Inflammatory macrophage (primary cell): ENCODE measurements at regions not wholly inside any gene's neighbourhood (a gene's known extent, or its start where the extent isn't known, plus 50 kb on each side); places are given as distances from the start of the nearest gene placed in this dataset.
"Not testable (repeated sequence)": the region's sequence is repeated elsewhere in the genome, so short reads cannot be mapped to it uniquely, and the experiment has no call there.

Experiments
- DNase-seq, 2 donors: peaks; one replicate each; pipeline ENCODE4 v3.0.0-alpha.2; 2020 to 2022

DNA sequence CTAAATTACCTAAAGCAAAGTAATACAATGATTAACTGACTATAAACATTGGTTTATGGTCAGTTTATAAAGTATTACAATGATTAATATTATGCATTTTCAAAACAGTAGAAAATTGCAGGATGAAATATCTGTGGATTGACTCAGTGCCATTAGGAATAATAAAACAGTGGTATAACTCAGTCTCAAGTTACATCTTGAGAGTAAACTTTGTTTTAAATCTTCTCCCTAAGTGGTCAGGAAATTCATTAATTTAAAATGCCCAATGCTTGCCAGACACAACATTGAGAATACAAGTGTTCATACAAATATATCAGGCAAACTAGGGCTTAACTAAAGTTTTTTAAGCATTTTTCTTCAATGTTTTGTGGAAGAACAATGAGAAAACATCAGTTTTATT is 257.8 kb downstream of the ETV1 start:
- no peak for DNase-seq

DNA sequence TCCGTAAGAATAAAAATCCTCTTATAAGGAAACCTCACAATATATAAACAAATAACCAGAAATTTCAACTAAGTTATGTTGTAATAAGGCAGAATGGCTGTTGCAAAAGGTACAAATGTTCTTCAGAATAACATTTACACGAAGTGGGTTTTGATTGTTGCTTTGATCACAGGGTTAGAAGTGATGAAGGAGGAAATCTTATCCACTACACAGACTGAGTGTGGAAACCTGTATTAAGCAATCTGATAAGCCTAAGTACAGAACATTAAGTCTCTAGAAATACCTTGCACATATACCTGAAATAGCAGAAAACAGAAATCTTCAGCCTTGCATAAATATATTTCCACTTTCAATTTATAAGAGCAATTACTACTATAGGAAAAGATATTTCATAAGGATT is 251.9 kb downstream of the ETV1 start:
- DNase-seq: no peak

DNA sequence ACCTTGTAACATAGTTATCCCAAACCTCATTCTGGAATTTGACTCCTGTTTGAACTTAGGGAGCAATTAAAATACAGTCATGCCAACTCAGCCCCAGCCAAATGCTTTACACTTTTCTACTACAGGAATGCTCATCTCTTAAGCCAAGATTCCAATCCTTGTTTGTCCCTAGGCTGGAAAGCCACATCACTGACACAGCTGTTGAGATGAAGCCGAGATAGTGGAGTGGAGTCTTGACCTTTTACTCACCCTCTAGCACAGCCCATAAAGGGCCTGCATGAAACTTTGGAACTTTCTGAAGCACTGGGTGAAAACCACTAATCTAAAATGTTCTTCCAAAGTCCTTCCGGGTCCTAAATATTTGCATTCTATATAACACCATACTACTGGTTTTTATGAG is 247.3 kb downstream of the ETV1 start:
- no peak for DNase-seq

DNA sequence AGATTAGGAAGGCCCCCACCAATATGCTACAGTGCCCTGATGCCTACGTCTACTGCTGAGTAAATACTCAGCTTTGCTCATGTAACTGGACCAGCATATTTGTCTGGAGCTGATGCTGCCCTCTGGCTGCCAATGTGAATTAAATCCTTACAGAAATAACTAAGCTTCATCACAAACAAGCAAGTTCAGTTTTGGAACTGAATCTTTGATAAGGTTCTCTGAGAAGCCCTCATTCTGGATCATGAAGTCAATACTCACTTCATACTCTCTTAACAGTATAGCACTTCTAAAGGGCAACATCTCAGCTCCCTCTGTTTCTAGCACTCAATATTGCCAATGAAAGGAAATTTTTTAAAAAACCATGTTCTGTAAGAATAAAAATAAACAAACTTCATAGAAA is 246.7 kb downstream of the ETV1 start:
- DNase-seq: no peak

DNA sequence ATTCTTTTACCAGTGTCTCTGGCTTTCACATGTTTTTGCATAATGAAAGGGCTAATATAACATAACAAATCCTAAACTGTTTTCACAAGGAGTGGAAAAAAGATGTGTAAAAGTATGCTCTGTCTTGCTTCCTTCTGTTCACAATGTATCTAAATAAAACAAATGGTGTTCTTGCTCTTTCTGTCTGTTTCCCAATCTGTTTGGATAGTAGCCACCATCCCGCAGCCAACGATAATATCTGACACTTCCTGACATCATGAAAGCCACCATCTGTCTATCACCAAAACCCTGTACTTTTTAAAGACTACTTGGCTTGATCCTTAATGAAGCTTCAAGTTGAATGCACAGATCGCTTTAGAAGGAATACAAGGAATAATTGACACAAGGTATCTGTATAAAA is 246.2 kb downstream of the ETV1 start:
- DNase-seq: no peak

DNA sequence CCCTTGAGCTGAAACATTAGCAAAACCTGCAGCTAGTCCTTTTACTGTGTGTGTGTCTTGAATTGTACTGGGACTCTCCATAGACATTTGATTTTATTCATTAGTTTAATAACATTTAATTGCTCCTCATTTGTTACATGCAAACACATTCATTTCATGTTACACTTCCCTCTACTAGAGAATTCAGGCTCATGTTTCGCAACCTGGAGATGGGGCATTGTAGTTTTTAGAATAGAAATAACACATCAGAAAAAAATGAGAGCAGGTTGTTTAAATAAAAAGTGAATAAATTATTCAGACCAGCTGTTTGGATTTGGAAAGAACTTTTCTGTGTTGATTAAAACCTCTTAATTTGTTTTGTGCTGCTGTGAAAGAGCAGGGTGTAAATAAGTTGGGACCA is 243.9 kb downstream of the ETV1 start:
- no peak for DNase-seq

DNA sequence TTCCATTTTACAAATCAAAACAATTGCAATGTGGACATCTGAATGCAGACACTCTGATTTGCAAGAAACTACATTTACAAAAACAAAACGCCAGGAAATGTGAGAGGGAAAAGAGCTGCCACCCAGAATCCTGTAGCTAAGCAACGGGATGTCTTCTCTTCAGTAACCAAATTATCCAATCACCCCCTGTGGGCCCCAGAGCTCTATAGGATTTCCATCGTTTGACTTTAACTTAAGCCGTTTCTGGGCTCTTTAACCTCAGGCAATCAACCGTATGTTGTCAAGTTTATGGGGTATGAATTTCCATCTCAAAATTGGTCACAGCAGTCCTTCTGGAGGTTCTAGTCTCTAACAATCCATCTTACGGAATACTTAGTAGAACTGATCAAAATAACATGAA is 240.5 kb downstream of the ETV1 start:
- DNase-seq: no peak

DNA sequence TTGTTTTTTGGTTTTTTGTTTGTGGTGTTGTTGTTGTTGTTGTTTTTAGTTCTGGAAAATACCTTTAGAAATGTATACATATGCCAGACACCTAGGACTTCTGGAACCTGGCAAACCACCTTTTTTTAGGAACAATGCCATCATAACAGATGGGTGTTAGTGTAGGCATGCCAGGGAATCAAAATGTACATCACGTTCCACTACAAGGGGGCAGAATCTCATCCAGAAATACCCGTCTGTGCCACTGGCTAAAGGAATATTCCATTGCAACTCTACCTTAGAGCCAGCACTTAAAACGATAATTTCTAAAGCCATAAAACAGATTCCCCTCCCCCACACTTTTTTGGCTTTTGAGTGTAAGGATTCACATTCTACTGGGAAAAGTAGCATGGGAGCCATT is 239.8 kb downstream of the ETV1 start:
- no peak for DNase-seq

DNA sequence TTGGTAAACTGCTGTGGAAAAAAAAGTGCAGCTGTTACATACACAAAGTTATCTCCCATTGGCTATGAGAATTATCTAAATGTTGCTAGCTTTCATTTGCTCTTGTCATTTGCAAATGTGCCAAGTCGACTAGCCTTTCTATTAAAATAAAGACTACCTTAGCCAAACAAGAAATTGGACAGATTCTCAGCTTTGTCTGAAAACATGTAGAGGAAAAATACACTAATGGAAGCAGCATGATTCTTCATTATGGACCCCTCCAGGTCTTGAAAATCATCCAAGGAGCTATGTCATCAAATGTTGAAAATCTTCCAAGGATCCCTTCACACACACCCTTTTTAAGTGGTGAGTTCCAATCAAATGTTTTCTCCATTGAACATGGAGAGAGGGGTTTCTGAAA is 237.7 kb downstream of the ETV1 start:
- no peak for DNase-seq

DNA sequence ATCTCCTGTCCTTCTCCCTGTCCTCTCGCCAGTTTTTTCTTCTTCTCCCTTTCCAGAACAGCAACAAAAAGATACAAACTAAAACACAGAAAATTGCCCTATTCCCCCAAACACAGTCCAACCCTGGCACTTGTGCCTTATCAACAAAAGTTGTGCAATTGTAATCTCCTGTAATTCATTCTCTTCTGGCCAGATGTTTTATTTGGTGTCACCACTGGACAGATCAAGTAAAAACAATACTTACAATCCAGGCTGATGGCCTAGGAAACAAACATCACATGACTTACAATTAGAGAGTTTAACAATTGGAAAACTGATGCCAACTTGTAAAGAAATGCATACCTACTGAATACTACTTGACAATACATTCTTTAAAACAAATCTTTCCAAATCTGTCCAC is 231.6 kb downstream of the ETV1 start:
- no peak for DNase-seq

DNA sequence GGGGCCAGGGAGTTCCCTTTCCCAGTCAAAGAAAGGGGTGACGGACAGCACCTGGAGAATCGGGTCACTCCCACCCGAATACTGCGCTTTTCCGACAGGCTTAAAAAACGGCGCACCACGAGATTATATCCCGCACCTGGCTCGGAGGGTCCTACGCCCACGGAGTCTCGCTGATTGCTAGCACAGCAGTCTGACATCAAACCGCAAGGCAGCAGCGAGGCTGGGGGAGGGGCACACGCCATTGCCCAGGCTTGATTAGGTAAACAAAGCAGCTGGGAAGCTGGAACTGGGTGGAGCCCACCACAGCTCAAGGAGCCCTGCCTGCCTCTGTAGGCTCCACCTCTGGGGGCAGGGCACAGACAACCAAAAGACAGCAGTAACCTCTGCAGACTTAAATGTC is 223.6 kb downstream of the ETV1 start:
- DNase-seq: not testable (repeated sequence)

DNA sequence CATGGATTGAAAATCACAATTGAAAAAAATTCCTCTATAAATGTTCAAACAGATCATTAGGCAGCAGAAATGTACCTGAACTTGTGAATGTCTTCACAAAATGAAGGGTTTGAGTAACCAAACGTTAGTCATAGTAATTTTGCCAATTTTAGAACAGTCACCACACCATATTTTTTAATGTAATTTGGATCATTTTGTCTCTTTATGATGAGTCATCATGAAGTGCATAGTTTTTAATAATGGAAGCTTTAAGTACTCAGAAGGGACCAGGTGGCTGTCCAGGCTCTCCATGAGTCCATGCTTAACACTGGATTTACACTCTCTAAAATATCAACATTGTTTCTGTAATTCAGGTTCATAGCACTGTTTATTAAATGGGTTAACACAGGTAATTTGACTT is 219.2 kb downstream of the ETV1 start:
- DNase-seq: no peak

DNA sequence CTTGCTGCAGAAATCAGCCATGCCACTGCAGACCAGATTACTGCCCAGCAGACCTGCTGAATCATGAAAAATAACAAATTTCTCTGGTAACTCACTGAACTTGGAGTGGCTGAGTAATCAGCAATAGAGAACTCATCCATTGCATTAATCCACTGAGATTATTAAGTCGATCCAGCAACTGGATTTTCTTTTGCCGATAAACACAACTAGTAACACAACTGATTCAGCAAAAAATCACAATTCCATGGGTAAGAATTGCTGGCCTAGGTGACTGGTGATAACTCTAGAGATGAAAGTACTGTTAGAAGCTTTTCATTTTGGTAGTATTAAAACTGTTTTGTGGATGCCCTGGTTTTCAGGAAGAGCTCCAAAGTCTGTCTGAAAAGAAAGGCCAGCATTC is 214.5 kb downstream of the ETV1 start:
- no peak for DNase-seq

DNA sequence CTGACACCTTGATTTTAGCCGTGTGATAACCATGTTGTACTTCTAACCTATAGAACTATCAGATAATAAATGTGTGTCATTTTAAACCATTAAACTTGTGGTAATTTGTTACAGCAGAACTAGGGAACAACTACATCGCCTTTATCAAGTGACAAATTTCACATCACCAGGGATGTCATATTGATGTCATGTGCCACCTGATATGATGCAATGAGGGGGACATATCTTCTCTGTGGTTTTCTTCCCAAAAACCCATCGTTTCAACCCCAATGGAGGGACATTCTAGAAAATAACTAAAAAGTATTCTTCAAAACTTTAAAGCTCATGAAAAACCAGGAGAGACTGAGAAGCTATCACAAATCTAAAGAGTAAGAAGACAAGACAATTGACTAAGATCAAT is 212.2 kb downstream of the ETV1 start:
- DNase-seq: no peak

DNA sequence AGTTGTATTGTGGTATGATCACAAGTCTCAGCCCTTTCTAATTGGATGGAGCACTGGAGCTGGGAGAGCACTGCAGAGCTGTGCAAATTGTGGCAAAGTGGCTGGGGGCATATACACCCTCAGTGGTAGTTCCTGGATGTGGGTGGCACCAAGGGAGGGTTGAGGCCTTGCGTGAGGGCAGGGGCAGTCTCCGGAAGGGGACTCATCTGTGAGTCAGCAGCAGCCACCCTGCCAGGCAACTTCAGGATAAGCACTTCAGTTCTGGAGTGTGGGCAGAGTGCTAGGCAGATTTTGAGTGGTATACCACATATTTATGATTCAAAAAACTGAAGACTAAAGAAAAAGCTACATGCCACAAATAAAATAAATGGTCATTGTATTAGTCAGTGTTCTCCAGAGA is 210.5 kb downstream of the ETV1 start:
- no peak for DNase-seq

DNA sequence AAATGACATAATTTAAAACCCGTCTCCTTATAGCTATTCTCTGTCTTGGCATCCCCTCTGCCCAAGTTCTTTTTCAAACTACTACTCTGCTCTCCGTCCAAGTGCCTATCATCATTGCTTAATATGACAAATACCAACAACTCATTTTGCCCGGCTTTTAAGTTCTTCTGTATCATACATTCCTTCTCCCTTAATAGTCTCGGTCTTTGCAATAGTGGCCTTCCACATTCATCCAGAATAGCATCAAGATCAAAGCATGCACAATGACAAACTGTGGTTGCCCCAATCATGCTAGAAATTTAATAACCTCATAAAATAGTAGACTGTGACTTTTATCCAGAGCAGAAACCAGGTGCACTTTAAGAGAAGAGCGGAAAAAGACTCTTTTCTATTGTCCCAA is 198.9 kb downstream of the ETV1 start:
- DNase-seq: no peak

DNA sequence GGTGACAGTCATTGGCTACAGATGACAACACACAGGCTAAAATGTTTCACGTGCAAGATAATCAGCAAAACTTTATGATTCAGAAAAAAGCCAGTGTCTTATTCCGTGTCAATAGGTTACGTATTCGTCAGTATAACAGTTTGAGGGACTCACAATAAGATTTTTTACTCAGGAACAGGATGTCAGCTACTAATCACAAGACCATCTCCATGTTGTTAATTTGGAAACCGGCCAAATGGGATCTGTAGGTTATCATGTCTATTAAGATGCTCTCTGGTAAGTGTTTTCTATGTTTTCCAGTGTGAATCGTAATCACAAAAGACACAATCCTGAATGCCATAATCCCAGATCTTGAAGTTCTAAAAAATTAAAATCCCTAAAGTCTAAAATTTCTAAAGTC is 197.3 kb downstream of the ETV1 start:
- no peak for DNase-seq

DNA sequence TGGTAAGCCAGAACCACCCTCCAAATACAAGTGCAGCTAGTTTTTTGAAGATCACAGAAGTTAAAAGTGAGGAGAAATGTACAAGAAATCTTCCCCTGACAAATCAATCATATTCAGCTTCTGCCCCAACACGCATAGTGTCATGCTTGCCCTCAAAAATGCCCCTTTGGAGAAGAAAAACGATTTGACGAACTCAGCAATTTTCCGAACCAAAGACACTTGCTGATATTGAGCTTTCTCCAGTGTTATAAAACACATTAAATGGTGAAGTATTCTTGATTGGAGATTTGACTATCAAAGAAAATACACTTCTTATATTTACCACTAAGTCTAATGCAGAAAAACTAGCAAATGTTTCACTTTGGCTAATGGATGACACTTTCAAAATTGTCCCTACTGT is 195.5 kb downstream of the ETV1 start:
- no peak for DNase-seq

DNA sequence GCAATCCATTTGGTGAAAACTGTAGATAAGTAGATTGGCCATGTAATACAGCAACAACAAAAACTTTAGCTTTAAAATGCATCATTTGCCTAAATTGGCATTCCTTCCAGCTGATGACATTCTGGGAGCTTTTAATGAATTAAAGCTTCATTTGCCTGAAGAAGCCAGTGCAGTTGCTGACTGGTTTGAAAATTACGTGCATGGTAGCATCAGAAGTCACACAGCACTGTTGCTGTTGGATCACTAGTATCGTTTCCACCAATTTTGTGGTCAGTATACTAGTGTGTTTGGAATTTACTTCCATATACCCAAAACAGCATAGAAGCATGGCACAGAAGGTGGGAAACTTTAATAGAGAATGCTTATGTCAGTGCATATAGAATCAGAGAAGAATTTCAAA is 194.9 kb downstream of the ETV1 start:
- no peak for DNase-seq

DNA sequence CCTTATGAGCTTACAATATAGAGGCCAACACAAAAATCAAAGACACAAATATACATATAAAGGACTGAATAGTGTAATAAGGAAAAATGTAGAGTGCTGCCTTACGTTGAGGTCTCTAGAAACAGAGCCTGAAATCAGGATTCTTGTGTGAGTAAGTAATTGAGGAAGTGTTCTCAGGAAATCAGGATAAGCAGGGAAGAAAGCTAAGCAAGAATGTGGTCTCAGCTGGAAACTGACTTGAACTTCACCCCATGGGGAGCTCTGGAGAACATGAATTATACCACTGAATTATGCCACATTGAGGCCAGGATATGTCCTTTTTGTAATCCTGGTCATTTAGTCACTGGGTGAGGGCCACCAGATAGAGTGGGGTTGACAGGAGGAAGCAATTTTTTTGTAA is 191.9 kb downstream of the ETV1 start:
- DNase-seq: no peak

DNA sequence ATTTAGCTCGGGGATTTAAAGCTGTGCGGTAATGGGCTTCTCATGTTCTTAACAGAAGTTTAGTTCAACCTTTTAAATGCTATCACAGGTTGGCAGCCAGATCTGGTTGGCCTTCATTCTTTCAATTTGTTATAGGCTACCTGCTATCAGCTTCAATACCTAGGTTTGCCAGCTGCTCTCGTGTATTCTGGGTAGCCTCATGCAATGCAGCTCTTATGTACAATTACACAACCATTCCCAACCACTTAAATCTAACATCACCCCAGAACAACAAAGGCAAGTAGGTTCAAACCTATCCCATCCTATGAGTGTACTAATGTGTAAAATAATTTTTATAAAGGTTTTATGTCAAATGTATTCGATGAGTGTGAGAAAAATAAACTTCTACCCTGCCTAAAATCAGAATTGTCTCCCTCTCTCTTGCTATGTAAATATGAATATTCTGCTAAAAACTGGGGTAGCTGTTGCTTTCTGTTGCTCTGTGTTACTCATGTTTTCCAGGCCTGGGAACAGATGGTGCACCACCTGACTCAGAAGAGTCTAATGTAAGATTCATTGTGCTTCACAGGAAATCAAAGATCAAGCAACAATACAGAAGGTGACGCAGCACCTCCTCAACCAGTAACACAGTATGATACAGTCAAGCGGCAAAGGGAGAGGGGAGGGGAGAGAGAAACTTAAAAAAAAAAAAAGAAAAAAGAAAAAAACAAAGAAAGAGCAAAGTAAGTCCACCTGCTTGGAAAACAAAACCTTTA is 188.6 kb downstream of the ETV1 start:
- no peak for DNase-seq

DNA sequence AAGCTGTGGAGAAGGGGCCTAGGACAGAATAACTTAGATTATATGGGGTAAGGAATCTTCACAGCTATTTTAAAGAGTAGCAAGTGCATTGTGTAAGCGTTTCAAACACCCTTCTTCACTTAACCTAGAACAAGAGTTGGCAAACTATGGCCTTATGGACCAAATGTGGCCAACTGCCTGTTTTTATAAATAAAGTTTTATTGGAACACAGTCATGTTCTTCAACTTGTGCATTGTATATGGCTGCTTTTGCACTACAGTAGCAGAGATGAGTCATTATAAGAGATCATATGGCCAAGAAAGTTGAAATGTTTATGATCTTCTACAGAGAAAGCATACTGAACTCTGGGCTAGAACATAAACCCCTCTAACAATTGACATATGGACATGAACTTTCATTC is 187.8 kb downstream of the ETV1 start:
- DNase-seq: no peak

DNA sequence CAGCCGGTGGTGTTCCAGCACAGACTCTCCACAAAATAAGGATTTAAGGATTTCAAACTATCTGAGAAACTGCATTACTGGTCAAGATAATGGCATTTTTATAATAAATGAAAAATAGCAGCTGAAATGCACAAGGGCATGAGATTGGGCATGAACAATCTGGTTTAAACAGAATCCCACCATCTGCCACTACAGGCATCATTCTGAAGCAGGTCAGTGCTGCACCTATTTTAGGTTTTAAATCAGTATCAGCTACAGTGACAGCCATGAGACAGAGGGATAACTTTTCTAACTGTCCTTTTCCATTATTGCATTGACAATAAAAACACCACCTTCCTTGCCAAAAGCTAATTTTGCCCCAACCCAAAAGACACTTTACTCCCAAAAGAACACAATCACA is 186.8 kb downstream of the ETV1 start:
- DNase-seq: no peak

DNA sequence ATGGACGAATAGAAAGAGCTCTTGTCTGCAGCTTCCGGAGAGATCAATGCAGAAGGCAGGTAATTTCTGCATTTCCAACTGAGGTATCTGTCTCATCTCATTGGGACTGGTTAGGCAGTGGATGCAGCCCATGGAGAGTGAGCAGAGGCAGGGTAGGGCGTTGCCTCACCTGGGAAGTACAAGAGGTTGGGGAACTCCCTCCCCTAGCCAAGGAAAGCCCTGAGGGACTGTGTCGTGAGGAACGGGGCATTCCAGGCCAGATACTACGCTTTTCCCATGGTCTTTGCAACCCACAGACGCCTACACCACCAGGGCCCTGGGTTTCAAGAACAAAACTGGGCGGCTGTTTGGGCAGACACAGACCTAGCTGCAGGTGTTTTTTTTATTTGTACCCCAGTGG is 186.3 kb downstream of the ETV1 start:
- no peak for DNase-seq

DNA sequence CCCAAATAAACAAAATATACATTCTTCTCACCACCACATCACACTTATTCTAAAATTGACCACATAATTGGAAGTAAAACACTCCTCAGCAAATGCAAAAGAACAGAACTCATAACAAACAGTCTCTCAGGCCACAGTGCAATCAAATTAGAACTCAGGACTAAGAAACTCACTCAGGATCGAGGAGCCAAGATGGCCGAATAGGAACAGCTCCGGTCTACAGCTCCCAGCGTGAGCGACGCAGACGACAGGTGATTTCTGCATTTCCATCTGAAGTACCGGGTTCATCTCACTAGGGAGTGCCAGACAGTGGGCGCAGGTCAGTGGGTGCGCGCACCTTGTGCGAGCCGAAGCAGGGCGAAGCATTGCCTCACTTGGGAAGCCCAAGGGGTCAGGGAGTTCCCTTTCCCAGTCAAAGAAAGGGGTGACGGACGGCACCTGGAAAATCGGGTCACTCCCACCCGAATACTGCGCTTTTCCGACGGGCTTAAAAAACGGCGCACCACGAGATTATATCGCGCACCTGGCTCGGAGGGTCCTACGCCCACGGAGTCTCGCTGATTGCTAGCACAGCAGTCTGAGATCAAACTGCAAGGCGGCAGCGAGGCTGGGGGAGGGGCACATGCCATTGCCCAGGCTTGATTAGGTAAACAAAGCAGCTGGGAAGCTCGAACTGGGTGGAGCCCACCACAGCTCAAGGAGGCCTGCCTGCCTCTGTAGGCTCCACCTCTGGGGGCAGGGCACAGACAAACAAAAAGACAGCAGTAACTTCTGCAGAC is 183.2 kb downstream of the ETV1 start:
- not testable (repeated sequence) for DNase-seq
